ENCODE measurements at regions not wholly inside any gene's neighbourhood (a gene's known extent, or its start where the extent isn't known, plus 50 kb on each side); places are given as distances from the start of the nearest gene placed in this dataset.

GRCh38 chr5:6105320-6105719 is 273.0 kb downstream of the MED10 start:
- TF ChIP-seq POLR2A (IDR thresholded peaks at IDR 0.05; ENCODE audit: low read length) (no peak), GATA1 (IDR thresholded peaks at IDR 0.05; ENCODE audit: low read depth, low read length) (no peak)

Measured in erythroblast (primary cell).